ENCODE measurements at regions not wholly inside any gene's neighbourhood (a gene's known extent, or its start where the extent isn't known, plus 50 kb on each side); places are given as distances from the start of the nearest gene placed in this dataset.

GRCh38 chr6:44660561-44661220, 273.2 kb downstream of the CDC5L start:
- intact Hi-C loops (cut with micrococcal nuclease; ENCODE audit: unreplicated experiment) = no loop called here
- POLR2A ChIA-PET = no interaction called here
- CTCF ChIA-PET = interaction anchor here (1.7 kb wide), 1 partner anchor 1262 kb away, joined by 8 read pairs; no protein-coding TSS in a partner anchor

More at GRCh38 chr6:44660561-44661220, 273.2 kb downstream of the CDC5L start:
- no peak overlapping the region for H3K4me3 ChIP-seq (ENCODE audit: low read depth in 2 of 2, low read length in 2 of 2)
- H3K4me1 ChIP-seq (ENCODE audit: control insufficient read depth, insufficient read depth, low read length) = 0 out of 2 replicates have a peak, but pooled peaks cover 5% of the 10 kb centered on the region
- in situ Hi-C loops (cut with HindIII; ENCODE audit: low pct_unique_long_range_greater_than_20kb, low sequenced_read_pairs) = no loop called here
- no peaks in the 10 kb centered on the region for H3K36me3 ChIP-seq (ENCODE audit: control insufficient read depth, insufficient read depth, low read length)
- H3K9me3 ChIP-seq (ENCODE audit: control insufficient read depth, insufficient read depth, low read depth, low read length) = no peaks in the 10 kb centered on the region
- DNase-seq (ENCODE audit: low read depth, low spot score) (no peak), ATAC-seq (no peak)
- no peaks in the 10 kb centered on the region for H3K27me3 ChIP-seq (ENCODE audit: control insufficient read depth, insufficient read depth, low read length)
- peak overlapping the region; percentile 56; the same call in 1 of the 2 replicates for H3K27ac ChIP-seq (ENCODE audit: low read length)
- no peak for TF ChIP-seq REST (IDR thresholded peaks at IDR 0.05; ENCODE audit: insufficient read depth in 1 of 2, low read depth in 2 of 2, low read length in 1 of 2)
- TF ChIP-seq TCF7L2 (IDR thresholded peaks at IDR 0.05; ENCODE audit: low read depth, low read length) = no peak
- no peak for TF ChIP-seq CTCF (IDR thresholded peaks at IDR 0.05)
- no peak for TF ChIP-seq SIN3A (IDR thresholded peaks at IDR 0.05; ENCODE audit: borderline replicate concordance, insufficient read depth, low read depth, low read length)
- TF ChIP-seq POLR2AphosphoS5 (IDR thresholded peaks at IDR 0.05; ENCODE audit: low read depth, low read length) = no peak
- no TSS peak for BruUV-seq (replicated peaks)
